HG03025 (cell line): ENCODE measurements at regions not wholly inside any gene's neighbourhood (a gene's known extent, or its start where the extent isn't known, plus 50 kb on each side); places are given as distances from the start of the nearest gene placed in this dataset.
"Not testable (repeated sequence)": the region's sequence is repeated elsewhere in the genome, so short reads cannot be mapped to it uniquely, and the experiment has no call there.

Experiments
- ATAC-seq: cut with Tn5 transposase; IDR thresholded peaks from one replicate; pipeline ENCODE4 v1.9.1; 2021; ENCODE audit warnings: mild to moderate bottlenecking, moderate library complexity; ENCODE audit not compliant: unreplicated experiment, low FRiP score

DNA sequence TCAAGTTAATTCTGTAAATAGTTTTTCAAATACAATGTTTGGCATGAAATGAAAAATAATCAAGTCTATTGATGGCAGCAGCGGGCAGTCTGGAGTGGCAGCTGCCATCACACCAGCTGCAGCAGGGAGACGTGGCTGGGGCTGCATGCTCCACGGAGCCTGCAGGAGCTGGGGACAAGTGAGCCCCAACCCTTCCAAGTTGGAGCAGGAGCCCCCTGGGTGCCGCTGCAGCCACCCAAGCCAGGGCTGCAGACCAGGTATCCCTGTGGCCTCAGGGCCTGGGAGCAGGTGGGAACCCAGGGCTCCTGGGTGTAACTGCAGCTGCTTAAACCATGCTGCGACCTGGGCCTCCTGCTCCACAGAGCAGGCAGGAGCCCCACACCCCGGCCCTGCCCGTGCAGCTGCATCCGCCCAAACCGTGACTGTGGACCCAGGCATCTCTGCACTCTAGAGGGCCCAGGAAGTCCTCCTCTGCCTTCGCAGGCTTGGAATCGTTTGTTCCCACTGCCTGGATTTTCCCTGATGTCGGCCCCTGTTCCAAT is 257.4 kb downstream of the PLOD2 start:
- no peak for ATAC-seq

DNA sequence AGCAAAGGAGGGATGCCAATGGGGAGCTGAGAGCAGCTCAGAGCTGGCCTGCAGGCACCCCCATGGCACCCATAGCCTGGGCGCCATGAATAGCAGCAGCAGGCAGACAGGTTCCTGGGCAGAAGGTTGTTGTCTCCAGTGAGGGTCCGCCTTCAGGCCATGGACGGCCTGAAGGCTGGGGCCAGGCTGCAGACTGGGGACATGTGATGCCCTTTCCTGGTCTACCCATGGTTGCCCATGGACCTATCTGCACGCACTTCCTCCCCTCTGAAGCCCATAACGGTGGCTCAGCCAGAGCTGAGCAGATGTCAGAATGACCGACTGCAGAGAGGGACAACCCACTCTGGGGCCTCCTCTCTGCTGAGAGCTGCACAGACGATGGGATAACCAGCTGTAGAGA is 256.8 kb downstream of the PLOD2 start:
- ATAC-seq: no peak

DNA sequence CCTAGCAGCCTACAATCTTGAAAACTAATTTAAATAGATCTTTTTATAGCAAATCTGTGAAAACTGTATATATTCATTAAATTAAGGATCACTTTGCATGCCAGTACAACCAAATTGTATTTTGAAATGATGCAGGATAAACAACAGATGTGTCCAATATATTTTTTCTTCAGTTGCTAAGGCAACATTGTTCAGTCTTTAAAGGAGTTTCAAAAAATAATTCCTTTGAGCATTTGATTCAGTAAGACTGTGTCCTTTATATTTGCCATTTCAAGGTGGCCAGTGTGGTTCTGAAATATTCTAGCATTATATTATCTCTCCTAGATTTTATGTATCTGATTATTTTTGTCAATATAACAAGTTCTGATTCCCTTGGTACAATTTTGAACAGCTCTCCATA is 254.7 kb downstream of the PLOD2 start:
- no peak for ATAC-seq

DNA sequence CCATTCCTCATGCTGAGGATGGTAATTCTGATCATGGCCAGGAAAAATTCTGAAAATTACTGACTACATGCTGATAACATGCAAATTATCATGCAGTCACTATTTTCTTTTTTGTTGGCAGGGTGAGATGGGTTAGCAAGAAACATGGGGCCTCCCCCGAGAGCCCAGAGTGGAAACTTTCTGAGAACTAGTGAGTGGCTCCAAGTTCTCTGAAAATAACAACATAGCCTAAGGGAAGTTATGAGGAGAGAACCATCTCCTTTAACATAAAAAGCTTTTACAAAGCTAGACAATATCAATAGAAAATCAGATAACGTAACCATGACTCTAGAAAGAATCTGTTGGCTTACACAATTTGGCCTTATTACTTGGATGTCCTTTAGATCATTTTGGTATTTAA is 254.2 kb downstream of the PLOD2 start:
- ATAC-seq: no peak

DNA sequence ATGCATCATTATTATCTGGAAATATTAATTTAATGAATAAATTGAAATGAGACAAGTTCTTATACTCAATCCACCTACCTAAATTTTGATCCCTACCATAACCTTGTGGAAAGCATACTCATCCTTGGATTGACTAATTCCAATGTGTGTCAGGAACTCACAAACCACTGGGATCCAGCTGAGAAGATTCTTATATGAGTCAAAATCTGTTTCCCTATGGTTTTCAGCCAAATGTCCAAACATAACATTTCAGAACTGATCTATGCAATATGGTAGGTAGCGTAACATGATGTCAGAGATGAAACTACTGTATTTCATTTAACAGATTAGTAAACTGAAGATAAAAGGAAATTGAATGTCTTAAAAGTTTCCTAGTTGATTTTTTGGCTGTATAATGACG is 250.0 kb downstream of the PLOD2 start:
- ATAC-seq: no peak

DNA sequence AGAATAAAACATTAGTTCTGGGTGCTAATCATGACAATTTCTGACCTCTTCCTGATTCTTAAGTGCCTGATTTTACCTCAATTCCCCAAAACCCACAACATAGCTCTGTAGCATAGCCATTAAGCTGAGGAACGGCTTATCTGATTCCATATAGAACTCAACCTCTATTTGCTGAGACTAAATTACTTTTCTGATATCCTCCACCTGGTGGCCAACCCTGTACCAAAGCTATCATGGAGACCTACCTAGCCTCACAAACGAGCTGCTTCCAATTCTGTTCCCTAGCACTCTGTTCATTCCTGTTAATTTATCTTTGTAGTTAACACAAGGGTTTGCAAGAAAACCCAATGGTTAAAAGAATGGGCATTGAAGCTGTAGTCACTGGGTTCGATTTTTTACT is 245.2 kb downstream of the PLOD2 start:
- ATAC-seq: no peak

DNA sequence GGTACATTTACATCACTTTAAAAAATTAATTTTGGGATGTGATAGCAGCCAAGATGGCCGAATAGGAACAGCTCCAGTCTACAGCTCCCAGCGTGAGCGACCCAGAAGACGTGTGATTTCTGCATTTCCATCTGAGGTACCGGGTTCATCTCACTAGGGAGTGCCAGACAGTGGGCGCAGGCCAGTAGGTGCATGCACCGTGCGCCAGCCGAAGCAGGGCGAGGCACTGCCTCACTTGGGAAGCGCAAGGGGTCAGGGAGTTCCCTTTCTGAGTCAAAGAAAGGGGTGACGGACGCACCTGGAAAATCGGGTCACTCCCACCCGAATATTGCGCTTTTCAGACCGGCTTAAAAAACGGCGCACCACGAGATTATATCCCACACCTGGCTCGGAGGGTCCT is 233.2 kb downstream of the PLOD2 start:
- not testable (repeated sequence) for ATAC-seq

DNA sequence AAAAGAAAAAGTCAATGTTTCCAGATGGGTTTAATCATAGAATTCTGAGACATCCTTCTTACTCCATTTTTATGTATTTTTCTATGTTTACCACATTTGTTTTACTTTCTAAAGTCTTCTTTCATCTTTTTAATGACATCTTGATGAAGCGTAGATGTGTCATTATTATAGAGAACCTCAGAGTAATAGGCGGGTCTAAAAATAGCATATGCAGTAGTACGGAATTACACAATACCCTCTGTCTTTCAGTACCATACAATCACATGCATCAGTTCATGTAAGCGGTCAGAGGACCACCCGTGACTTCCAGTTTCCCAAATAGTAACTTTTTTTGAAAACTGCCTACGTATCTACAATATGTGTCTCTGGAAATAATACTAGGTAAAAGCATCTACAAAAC is 224.0 kb downstream of the PLOD2 start:
- ATAC-seq: no peak

DNA sequence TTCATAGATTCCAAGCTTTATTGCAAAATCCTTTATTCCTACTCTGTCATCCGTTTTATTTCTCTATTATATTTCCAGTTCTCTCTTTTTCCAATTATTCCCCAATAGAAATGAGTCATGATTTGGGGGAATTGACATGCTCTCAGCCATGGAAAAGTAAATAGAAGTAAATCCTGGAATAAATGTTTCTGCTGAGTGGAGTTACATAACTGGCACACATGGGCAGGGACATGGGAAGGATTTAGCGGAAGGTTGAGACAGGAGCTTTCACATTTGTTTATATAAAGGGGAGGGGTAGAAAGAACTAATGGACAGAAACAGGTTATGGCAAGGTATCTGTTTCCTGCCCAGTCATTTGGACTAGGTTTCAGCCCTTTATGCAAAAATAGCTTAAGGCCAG is 221.6 kb downstream of the PLOD2 start:
- no peak for ATAC-seq

DNA sequence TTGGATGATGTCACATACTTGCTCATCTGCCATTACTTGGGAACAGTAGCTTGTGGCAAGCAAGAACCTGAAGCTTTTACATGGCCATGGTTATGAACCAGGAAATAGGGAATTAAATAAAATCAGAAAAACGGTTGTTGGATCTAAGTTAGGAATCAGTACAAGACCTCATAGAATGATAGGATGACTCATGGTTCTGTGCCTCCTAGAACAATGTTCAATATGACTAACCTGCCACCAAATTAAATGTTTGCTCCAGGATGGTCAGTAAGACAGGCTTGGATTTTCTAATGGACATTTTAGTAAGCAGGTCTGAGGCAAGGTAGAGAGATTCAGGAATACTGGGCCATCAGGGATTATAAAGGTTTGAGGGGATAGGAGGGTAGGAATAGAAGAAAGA is 218.9 kb downstream of the PLOD2 start:
- no peak for ATAC-seq

DNA sequence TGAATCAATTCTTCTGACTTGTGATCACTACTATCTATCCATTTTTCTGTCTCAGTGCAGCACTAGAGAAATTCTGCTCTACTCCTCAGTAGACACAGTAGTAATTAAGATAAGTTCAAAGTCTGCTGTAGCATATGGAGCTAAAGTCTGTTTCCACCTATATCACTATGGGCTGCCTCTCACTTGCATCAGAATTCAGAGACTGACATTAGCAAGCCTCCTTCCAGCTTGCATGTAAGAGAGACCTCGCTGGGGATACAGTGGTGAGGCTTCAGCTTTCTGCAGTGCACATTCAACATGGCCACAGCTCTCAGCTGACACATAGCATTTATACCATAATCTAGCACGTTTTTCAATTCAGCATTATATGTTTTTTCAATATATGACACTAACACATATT is 217.0 kb downstream of the PLOD2 start:
- no peak for ATAC-seq

DNA sequence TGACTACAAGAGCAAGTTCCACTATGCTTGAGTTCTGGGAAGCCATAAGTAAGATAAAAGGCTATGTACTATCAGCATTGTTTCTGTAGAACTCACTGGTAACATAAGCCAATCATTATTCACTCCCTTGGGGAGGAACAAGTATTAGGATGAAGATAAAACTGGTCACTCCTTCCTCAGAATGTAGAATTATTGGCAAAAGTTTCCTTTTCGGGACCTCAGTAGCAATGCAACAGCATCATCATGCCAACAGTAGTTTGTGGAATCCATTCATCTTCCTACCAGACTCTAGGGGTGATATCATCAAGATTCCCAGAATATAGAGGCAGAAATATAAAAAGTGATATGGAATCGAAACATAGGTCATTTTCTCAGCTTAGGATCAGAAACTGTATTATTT is 209.5 kb downstream of the PLOD2 start:
- ATAC-seq: no peak

DNA sequence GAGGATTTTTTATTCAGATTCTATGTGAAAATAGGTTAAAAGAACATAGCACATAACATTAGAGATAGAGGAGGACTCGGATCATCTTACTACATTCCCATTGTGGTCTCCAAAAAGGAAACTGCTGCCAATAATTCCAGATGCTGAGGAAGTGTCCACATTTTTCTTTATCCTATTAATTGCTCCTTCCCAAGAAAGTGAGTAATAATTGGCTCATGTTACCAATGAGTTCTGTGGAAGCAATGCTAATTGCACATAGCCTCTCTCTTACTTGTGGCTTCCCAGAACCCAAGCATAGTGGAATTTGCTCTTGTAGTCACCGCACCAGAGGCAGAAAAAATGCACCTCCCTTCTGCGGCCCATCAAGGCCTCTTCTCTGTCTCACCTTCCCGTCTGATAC is 208.4 kb downstream of the PLOD2 start:
- ATAC-seq: no peak

DNA sequence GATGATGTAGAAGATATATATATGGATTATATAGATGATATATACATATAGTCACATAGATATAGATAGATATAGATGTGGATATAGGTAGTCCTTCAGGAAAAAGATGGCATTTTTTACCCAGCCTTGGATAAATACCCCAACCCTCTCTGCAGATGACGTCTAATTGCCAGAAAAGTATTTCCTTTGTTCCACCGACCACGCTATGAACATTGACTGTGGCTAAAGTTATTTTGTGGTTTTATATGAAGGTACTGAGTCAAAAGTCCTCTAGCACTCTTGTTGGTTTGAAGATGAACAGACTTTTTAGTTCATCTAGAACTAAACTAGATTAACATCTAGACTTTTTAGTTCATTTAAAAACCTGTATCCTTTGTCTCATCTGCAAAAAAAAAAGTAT is 207.7 kb downstream of the PLOD2 start:
- ATAC-seq: no peak

DNA sequence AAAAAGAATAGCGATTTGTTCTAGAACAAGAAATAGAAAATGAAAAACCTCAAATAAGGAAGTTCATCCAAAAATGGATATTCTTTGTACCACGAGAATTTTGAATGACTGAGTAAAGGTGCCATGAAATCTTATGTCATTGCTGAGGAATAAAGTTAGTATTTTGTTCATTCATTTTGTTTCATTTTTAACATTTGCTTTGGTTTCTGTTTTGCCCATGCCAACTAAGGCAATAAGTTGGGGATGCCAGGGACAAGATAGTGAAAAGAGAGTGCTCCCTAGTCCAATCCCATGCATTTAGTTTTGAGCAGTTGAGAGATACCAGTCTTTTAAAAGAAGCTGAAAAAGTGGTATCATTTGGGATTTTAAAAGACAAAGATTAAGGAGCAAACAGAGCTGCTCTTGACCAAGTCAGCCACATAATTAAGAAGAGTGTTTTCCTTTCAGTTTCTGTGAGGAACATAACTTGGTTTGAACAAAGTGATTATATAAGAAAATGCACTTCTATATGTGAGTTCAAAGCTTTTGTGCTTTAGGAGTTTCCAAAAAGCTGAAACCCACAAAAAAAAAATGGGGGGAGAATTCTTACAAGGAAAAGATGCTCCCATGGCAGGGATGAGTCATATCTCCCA is 201.4 kb downstream of the PLOD2 start:
- ATAC-seq: no peak

DNA sequence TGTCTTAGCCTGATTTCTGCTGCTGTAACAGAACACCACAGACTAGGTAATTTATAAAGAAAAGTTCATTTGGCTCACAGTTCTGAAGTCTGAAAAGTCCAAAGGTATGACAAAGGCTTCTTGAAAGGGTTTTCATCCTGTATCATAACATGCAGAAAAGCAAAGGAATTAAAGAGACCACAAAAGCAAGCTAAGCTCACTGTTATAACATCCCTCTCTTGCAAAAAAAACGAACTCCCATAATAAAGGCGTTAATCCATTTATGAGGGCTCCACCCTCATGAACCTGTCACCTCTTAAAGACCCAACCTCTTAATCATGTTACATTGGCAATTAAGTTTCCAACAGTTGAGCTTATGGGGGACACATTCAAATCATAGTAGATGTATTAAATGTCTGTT is 197.9 kb downstream of the PLOD2 start:
- no peak for ATAC-seq

DNA sequence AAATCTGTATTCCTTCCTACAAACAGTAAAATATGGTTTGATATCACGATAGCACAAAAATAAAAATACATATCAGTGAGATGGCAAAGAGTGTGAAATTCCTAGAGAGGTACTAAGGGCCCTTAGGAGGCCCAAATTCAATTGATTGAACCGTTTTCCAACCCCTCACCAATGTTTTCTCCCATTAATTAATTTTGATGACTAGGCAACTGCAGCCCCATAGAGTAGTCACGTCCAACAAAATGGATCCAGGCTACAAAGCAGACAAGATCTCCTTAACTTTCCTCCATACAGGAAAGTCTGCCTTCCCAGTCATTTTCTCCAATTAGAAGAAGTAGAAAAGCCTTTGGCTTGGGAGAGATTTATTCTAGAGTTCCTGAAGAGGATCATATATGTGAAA is 193.9 kb downstream of the PLOD2 start:
- no peak for ATAC-seq

DNA sequence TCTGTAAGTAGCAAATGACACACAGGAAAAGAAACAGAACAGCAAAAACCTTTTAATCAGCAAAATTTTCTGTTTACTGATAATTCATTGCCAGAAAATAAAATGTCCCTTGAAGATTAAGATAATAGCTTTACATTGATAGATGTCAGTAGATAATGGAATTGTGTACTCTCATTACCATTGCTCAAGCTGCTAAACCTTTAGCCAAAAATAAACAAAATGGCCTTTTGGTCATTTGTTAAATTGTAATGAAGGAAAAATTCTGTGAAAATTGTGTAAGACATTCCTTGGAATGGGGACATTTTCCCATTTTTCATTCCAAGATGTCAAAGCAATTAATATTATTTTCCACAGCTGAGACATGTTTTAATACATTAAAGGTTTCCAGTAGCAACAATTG is 189.8 kb downstream of the PLOD2 start:
- no peak for ATAC-seq

DNA sequence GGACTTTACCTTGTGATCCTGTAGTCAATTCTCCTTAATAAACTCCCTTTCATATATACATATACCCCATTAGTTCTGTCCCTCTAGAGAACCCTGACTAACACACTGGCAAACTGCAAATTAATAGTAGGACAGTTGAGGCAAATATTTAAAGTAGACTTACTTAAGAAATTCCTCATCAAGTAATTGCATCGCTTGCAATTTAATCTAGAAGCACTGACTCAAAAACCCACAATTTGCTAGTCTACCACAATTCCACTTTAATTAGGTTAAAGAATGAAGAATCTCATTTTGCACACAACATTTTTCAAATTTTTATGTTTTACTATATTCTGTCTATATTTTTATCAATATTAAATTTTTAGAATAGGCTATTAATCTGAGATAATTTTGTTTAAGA is 188.1 kb downstream of the PLOD2 start:
- ATAC-seq: no peak

DNA sequence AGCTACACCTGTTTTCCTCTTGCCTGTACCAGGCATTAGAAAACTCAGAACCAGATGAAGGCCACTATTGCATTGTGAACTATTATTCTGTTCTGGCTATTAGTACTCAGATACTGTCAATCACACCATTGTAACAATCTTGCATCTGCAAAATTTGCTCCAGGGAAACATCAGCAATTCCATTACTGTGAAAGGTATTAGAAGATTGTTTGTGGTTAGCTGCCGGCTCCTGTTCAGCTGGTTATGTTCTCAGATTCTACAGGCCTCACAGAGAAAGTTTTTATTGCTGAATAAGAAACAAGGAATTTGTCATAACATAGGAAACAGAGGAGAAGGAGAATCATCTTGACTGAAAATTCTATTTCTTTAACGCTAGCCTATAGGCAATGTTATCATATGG is 179.9 kb downstream of the PLOD2 start:
- ATAC-seq: no peak

DNA sequence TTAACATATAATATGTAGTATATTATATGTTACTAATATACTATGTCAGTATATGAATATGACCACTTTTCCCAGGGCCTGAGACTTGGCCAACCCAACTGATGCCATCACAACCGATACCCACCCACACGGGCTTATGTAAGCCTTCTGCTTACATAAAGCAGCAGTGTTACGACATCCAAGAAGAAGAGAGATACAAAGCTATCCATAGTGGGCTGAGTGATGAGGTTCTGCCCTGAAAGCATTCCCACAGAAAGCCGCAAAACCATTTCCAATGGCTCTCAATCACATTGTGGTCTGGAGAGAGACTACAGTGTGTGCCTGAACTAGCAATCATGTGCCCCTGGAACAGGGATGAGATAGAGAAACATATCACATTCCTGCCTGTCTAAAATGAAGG is 177.9 kb downstream of the PLOD2 start:
- no peak for ATAC-seq
